ENCODE measurements at regions not wholly inside any gene's neighbourhood (a gene's known extent, or its start where the extent isn't known, plus 50 kb on each side); places are given as distances from the start of the nearest gene placed in this dataset.
"Not testable (repeated sequence)": the region's sequence is repeated elsewhere in the genome, so short reads cannot be mapped to it uniquely, and the experiment has no call there.

DNA sequence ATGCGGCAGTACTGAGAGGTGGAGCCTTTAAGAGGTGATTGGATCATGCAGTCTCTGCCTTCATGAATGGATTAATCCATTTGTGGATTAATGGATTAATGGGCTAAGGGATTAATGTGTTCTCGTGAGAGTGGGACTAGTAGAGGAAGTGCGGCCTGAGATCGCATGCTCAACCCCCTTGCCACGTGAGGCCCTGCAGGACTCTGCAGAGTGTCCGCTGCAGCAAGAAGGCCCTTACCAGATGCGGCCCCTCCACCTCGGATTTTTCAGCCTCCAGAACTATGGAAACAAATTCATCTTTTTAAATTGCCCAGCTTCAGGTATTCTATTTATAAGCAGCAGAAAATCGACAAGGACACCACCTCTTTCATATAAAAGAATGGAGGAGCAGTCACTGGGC lies 148.8 kb downstream of the TPRA1 start:
- Histone ChIP-seq H3K36me3 (no peaks in the 10 kb centered on the region), H3K4me3 (no peak overlapping the region), H3K27me3 (no peaks in the 10 kb centered on the region), H3K27ac (no peak overlapping the region), H3K9me3 (no peaks in the 10 kb centered on the region), H3K4me1 (no peaks in the 10 kb centered on the region)
- DNase-seq (ENCODE audit: low spot score in 2 of 2) = no peak
- intact Hi-C loops (cut with DNase I) = no loop called here
- TF ChIP-seq, protein P1, sequence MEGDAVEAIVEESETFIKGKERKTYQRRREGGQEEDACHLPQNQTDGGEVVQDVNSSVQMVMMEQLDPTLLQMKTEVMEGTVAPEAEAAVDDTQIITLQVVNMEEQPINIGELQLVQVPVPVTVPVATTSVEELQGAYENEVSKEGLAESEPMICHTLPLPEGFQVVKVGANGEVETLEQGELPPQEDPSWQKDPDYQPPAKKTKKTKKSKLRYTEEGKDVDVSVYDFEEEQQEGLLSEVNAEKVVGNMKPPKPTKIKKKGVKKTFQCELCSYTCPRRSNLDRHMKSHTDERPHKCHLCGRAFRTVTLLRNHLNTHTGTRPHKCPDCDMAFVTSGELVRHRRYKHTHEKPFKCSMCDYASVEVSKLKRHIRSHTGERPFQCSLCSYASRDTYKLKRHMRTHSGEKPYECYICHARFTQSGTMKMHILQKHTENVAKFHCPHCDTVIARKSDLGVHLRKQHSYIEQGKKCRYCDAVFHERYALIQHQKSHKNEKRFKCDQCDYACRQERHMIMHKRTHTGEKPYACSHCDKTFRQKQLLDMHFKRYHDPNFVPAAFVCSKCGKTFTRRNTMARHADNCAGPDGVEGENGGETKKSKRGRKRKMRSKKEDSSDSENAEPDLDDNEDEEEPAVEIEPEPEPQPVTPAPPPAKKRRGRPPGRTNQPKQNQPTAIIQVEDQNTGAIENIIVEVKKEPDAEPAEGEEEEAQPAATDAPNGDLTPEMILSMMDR (IDR thresholded peaks at IDR 0.05) = no peak

DNA sequence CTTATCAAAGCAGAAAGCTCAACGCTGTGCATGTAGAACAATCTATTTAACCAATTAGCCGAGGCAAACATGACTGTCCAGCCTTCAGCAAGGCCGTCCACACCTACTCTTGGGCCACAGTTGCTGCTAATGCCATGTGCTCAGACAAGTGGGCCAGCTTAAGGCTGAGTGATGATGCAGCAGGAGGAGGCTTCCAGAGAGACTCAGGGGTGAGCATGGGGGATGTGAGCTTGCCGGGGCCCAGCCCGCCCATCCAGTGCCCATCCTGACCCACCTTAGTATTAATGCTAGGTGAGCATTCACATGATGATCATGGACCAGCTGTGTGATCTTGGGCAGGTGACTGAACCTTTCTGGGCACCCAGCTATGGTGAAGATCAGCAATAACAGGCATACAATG lies 150.1 kb downstream of the TPRA1 start:
- TF ChIP-seq, protein P1 (IDR thresholded peaks at IDR 0.05) = no peak

DNA sequence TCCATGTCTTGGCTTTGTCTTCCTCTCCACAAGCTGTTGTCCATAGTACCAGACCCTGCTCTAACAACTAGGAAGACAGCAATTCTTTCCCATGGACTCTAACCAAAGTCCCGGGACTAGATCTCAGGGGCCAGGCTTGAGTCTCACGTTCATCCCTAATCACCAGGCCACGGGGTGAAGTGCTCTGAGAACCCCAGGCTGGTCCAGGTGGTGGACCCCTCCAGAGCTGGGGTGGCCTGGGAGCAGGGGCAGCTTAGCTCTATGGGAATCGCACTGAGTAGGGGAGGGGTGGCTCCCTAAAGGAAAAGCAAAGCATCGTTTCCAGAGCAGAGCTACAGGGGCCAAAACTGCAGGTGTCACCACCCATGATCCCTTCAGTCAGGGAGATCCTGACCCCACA lies 150.9 kb downstream of the TPRA1 start:
- H3K27me3 ChIP-seq = no peaks in the 10 kb centered on the region
- no peaks in the 10 kb centered on the region for H3K4me1 ChIP-seq

More for the DNA sequence above, 150.1 kb downstream of the TPRA1 start:
- H3K9me3 ChIP-seq = no peaks in the 10 kb centered on the region
- DNase-seq (ENCODE audit: low spot score in 2 of 2) = peak in 1 of 2 donors; percentile 22
- no peaks in the 10 kb centered on the region for H3K4me1 ChIP-seq
- H3K36me3 ChIP-seq = no peaks in the 10 kb centered on the region
- intact Hi-C loops (cut with DNase I) = no loop called here
- no peak overlapping the region for H3K27ac ChIP-seq
- H3K27me3 ChIP-seq = no peaks in the 10 kb centered on the region
- no peak overlapping the region for H3K4me3 ChIP-seq

DNA sequence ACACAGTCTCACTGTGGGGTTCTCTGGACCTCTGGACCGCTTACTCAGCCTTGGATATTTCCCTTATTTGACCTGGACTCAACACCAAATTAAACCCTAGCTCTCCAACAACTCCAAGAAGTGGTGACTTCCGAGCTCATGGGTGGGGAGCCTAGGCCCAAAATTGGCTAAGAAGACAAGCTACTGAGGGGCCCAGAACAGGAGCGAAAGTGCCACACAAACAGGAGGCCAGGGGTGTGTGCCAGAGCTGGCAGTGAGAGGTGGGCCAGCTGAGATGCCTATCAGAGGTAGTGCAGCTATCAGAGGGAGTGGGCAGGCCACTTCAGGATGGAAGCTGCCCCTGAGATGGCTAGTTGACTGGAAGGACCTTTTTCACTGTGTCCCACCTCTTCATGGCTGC lies 151.1 kb upstream of the PRR20G start:
- Histone ChIP-seq H3K36me3 (no peaks in the 10 kb centered on the region), H3K4me1 (no peaks in the 10 kb centered on the region), H3K27me3 (no peaks in the 10 kb centered on the region), H3K27ac (no peak overlapping the region), H3K9me3 (no peaks in the 10 kb centered on the region), H3K4me3 (no peak overlapping the region)
- TF ChIP-seq, protein P1 (IDR thresholded peaks at IDR 0.05) = no peak
- intact Hi-C loops (cut with DNase I) = no loop called here
- peak in 1 of 2 donors; percentile 44 for DNase-seq (ENCODE audit: low spot score in 2 of 2)

More for the DNA sequence above, 150.9 kb downstream of the TPRA1 start:
- H3K4me3 ChIP-seq = no peak overlapping the region
- no peaks in the 10 kb centered on the region for H3K9me3 ChIP-seq
- intact Hi-C loops (cut with DNase I) = no loop called here
- TF ChIP-seq, protein P1 (IDR thresholded peaks at IDR 0.05) = no peak
- H3K27ac ChIP-seq = no peak overlapping the region
- peak in 1 of 2 donors; percentile 43 for DNase-seq (ENCODE audit: low spot score in 2 of 2)
- H3K36me3 ChIP-seq = no peaks in the 10 kb centered on the region

DNA sequence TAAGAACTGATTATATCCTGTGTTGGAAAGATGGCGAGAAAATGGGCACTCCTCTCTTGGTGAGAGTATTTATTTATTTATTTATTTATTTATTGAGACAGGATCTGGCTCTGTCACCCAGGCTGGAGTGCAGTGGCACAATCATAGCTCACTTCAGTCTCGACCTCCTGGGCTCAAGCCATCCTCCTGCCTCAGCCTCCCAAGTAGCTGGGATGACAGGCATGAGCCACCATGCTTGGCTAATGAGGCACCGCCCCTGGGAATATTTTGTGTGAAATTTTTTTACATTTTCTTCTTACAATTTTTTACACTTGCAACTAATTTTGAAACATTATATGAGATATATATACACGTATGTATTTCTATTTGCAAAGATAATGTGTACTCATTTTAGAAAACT lies 150.5 kb upstream of the PRR20G start:
- Histone ChIP-seq H3K4me3 (no peak overlapping the region), H3K36me3 (no peaks in the 10 kb centered on the region), H3K9me3 (no peaks in the 10 kb centered on the region), H3K27me3 (no peaks in the 10 kb centered on the region), H3K4me1 (no peaks in the 10 kb centered on the region), H3K27ac (no peak overlapping the region)
- peak in 1 of 2 donors; percentile 12 for DNase-seq (ENCODE audit: low spot score in 2 of 2)
- intact Hi-C loops (cut with DNase I) = no loop called here
- TF ChIP-seq, protein P1 (IDR thresholded peaks at IDR 0.05) = no peak

DNA sequence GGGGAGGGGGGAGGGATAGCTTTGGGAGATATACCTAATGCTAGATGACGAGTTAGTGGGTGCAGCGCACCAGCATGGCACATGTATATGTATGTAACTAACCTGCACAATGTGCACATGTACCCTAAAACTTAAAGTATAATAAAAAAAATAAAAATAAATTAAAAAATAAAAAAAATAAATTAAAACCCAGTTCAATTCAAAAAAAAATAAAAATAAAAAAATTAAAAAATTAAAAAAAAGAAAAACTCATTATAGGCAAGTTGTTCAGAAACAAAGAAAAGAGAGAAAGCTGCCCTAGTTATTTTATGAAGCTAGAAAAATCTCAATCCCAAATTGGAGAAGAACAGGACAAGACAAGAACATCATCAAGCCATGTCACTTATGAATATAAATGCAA lies 147.5 kb upstream of the PRR20G start:
- H3K27ac ChIP-seq; H3K4me1 ChIP-seq; H3K36me3 ChIP-seq; H3K4me3 ChIP-seq; intact Hi-C loops (cut with DNase I); H3K9me3 ChIP-seq; DNase-seq (ENCODE audit: low spot score in 2 of 2); H3K27me3 ChIP-seq: not testable (repeated sequence)

All from ascending aorta (tissue), 2 donors.